ENCODE measurements at regions not wholly inside any gene's neighbourhood (a gene's known extent, or its start where the extent isn't known, plus 50 kb on each side); places are given as distances from the start of the nearest gene placed in this dataset.

GRCh38 chr1:228933753-228934152 lies 198.5 kb downstream of the RHOU start:
- DNase-seq (ENCODE audit: low read depth): no peak
- H3K4me3 ChIP-seq (ENCODE audit: low read depth, low read length): no peak overlapping the region
- no peak for TF ChIP-seq CTCF (IDR thresholded peaks at IDR 0.05; ENCODE audit: control insufficient read depth, extremely low read depth, insufficient read depth)

GRCh38 chr1:228935198-228935663 lies 200.0 kb downstream of the RHOU start:
- no peak for TF ChIP-seq CTCF (IDR thresholded peaks at IDR 0.05; ENCODE audit: control insufficient read depth, extremely low read depth, insufficient read depth)
- H3K4me3 ChIP-seq (ENCODE audit: low read depth, low read length): no peak overlapping the region
- no peak for DNase-seq (ENCODE audit: low read depth)

- DNase-seq (ENCODE audit: low read depth): no peak
- H3K4me3 ChIP-seq (ENCODE audit: low read depth, low read length): no peak overlapping the region
- TF ChIP-seq CTCF (IDR thresholded peaks at IDR 0.05; ENCODE audit: control insufficient read depth, extremely low read depth, insufficient read depth): no peak
These were observed 200.8 kb downstream of the RHOU start for GRCh38 chr1:228935855-228936727.

GRCh38 chr1:228936881-228937280 lies 201.6 kb downstream of the RHOU start:
- TF ChIP-seq CTCF (IDR thresholded peaks at IDR 0.05; ENCODE audit: control insufficient read depth, extremely low read depth, insufficient read depth): no peak
- no peak overlapping the region for H3K4me3 ChIP-seq (ENCODE audit: low read depth, low read length)
- no peak for DNase-seq (ENCODE audit: low read depth)

- no peak for DNase-seq (ENCODE audit: low read depth)
- TF ChIP-seq CTCF (IDR thresholded peaks at IDR 0.05; ENCODE audit: control insufficient read depth, extremely low read depth, insufficient read depth): no peak
- H3K4me3 ChIP-seq (ENCODE audit: low read depth, low read length): no peak overlapping the region
These were observed 202.1 kb downstream of the RHOU start for GRCh38 chr1:228937351-228937750.

GRCh38 chr1:228937851-228938536 lies 202.7 kb downstream of the RHOU start:
- no peak for TF ChIP-seq CTCF (IDR thresholded peaks at IDR 0.05; ENCODE audit: control insufficient read depth, extremely low read depth, insufficient read depth)
- no peak for DNase-seq (ENCODE audit: low read depth)
- no peak overlapping the region for H3K4me3 ChIP-seq (ENCODE audit: low read depth, low read length)
